Activated CD4-positive, alpha-beta T cell treated with anti-CD3 and anti-CD28 coated beads, Interleukin-2, amount 50 U/mL, for 1 hour (primary cell): ENCODE measurements at regions not wholly inside any gene's neighbourhood (a gene's known extent, or its start where the extent isn't known, plus 50 kb on each side); places are given as distances from the start of the nearest gene placed in this dataset.

ENCODE experiments used
- DNase-seq: peaks from one replicate; pipeline ENCODE4 v3.0.0-alpha.2; 2020

DNA sequence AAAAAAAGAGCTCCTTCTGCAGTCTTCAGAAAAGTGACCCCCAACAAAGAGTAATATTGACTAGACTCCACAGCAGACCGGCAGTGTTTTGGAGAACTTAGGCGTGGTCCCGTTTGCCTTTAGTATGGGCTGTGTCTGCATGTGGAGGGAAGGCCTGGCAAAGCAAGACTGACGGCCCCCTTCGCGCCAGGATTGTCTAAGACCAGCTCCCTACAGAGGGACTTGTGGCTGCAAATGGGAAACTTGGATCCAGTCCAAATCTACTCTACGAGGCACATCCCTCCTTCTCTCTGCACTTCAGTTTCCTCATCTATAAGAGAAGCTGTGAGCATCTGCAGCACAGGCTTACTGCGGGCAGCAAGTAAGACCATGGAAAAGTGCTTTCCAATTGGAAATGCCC is 350.0 kb downstream of the ZNF536 start:
- DNase-seq, result no peak

DNA sequence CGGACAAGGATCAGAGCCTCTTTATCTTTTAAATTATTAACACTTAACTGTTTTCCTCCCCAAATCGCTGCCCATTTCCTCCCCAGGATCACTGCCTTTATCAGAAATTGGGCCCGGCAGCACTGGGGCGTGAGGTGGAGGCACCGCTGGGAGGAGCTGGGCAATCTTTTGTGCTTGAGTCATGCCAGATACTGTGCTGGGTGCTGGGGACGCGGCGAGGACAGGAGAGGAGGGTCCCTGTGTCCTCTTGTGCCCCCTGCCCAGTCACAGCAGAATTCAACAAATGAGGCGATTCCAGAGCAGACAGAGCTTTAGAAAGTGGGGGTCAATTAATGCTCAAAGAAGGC is 347.8 kb downstream of the ZNF536 start:
- DNase-seq, result no peak

DNA sequence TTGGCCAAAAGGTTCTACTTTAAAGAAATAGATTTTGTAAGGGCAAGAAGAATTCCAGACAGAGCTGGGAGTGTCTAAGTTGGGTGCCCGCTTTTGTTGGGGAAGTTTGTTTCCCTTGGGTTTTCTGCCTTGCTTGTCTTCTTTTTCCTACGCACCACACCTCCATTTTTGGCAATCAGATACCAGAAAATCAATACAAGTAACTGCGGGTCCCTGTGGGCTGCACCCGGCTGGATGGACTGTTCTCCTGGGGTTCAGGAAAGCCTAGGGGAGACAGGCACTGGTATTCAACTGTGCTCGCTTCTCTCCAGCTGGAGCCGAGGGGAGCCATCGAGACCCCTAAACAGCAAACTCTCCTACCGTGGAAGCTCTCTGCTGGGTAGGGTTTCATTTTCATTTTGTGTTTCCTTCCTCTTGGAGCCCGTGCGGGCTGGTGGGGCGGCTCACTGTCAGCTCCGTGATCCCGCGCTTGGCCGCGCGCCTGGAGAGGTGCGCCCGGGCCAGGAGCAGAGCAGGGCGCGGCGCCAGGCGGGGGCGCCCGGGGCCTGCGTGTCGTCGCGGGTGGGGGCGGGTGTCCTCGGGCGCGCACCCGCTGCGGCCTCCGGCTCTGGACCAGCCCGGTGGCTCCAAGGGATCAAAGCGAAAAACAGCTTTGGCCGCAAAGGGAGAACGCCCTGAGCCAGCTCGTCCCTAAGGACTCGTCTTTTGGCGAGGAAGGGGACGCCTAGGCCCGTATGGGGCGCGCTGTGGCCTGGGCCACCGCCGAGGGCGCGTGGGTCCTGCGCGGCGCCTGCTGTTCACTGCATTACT is 347.2 kb downstream of the ZNF536 start:
- no peak for DNase-seq

DNA sequence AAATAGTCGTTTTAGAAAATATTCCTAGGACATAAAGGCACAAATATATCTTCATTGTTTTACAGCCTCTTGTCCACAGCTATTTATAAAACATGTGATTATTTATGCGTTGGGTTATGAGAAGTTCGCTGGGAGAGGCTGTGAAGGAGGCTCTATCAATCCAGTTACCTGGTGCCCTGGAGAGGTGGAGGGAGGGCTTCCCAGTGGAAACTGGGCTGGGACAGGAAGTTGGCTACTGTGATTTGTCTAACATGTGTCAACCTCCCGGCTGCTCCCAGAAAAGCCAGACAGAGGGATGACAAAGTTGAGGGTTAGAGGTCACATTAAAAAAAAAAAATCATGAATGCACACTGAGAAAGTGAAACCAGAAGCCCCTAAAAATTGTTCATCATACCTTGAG is 346.5 kb downstream of the ZNF536 start:
- no peak for DNase-seq

DNA sequence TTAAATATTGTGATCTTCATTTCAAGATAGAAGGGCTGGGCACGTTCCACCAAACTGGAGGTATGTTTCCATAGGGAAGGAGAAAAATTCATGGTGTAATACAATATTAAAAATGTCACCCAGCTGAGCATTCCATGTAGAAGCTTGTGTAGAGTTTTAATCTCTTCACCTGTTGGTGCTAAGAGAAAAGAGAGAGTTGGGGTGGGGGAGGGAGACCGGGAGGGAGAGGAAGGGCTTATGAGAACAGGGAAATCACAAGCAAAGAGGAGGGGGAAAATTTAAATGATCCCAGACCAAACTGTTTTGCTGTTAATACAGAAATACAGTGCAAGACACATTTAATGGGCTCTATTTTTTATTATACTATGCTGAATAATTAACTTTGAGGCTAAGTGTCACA is 345.8 kb downstream of the ZNF536 start:
- no peak for DNase-seq

DNA sequence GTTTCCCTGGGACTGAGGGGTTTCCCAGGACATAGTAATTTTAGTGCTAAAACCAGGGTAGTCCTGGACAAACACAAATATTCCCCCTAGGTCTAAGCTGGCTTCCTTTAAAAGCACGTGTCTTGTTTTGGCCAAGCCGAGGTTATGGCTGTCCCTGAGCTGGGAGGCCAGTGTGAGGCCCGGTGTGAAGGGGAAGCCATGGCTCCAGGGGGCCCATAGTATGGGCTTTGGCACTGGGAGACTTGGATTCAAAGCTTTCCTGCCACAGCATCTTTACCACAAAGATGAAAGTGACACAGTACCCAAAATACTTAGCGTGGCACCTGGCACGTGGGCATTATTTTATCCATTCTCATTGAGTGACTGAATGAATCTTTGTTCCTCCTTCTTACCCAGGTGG is 345.2 kb downstream of the ZNF536 start:
- no peak for DNase-seq

DNA sequence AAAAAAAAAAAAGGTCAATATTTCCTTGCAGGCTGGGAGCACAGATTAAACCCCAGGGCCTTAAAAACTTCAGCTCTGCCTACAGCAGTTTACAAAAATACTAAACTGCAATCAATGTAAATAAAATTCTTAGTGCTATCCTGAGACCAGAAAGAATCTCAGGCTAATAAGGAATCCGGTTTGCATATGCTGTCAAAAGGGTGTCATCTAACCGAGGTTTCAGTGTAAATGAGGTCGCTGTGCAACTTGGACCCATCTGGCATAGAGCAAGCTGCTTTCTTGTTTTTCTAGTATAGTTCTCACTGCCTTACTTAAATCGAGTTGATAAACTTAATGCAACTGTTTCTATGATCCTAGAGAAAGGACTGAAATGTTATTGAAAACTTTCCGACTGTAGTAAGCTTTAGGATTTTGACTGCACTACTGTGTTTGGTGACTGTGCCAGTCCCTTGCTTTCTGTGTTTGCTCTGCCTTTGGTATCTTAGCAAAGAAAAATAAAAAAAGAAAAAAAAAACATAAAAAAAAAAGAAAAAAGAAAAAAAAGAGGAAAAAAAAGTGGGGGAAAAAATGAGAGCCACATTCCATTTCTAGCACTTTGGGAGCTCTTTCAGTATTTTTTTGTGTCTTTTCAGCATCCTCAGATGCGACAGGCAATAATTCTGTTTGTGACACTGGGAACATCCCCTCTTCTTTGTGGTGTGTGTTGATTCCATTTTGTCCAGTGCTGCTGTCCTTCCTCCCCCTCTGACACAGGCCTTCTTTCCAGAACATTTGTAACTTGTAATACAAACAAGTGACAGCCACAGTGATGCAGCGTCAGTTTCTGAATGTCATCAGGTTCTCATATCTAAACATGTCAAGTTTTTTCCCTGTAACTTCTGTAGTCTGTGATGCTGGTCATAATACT is 340.5 kb downstream of the ZNF536 start:
- no peak for DNase-seq

DNA sequence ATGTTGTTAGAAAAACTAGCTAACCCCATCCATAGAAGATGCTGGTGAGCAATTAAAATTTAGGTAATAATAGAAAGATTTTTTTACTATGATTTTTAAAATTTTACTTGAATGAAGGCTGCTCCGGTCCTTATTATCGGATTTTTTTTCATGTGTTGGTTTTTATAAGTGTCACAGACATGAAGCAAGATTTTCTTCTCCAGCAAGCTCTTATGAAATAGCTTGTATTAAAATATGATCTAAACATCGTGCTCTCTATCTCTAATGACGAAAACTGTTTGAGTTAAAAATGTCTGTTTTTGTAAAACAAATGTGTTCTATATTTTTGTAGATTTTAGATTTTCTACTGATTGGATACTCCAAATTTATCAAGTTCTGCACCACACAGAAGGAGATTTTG is 339.6 kb downstream of the ZNF536 start:
- DNase-seq, result no peak

DNA sequence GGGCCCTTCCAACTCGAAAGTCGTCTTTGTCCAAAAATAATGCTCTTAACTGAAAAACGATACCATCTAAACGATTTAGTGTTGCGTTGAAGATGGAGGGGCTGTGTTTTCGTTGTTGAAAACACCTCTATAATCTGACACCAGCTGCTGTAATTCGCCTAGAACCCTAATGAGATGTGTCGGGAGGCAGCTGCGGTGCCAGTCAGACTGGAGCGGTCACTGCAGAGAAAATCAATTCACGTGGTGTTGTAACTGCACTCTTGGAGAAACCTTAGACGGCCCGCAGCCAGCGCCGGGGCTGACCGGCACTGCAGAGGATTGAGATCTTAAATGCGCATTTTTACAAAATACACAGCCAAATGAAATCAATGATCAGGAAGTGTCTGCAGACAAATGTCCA is 339.1 kb downstream of the ZNF536 start:
- no peak for DNase-seq

DNA sequence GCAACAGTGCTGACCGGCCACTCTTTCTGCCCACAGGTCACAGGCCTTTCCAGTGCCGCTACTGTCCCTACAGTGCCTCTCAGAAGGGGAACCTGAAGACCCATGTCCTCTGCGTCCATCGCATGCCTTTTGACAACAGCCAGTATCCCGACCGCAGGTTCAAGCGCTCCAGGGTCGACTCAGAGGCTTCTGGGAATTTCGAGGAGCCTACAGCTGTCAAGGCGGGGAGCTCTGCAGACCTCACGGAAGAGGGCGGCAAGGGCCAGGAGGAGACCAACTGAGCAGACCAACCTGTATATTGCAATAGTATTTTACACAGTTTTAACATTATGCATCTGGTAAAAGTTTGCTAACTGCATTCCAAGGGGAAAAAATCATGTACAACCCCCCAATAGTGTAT is 338.5 kb downstream of the ZNF536 start:
- DNase-seq, result no peak

DNA sequence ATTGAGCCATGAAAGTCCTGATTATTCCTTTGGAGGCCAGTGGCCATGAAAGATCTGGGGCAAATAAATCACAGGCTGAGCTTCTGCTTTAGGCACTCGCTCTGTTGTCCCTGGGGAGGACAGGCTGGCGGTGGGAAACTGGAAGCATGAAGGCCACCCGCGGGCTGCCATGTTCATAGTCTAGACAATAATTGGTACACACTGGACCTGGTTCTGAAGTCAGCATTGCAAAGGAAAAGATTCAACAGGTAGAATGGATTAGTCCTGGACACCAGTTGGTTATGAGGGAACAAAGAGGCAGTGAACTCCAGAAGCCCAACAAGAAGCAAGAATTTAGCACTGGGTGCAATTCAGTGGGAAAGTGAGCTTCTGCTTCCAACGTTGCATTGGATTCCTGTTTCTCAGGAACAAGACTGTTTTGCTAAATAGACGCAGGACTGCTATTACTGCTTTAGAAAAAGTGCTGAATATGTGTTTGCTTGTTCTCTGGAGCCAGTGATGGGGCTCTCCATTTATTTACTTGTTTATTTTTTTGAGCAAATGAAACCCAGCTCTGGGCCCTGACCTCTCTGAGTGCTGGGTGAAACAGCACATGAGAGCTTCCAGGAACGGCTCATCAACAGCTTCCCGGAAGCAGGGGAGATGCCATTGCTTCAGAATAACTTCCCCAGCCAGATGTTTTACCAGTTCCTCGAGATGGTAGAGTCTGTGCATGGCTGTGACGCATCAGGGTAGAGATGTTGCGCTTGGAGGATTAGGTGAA is 336.4 kb downstream of the ZNF536 start:
- DNase-seq, result no peak

DNA sequence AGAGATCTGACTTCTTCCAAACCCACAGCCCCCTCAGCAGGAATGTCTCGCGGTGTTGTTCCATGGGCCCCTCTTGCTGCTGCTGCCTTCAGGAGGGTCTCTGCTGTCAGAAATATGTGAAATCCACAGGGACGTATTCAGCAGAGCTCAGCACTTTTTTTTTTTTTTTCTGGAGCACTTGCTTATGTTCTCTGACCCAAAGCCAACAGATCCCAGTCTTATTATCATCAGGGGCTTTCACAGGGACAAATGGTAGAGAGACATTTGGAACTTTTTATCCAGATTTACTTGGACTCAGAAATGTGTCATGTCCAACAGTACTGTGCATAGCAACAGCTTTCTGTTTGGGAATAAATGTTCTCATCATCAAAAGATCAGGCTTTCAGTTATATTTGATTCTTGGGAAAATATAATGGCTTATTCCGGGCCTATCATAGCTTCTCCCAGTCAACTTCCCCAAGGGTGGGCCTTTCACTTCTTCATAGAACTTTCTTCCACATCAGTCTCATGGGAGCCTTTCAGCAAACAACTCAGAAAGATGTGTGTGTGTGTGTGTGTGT is 332.7 kb downstream of the ZNF536 start:
- no peak for DNase-seq

DNA sequence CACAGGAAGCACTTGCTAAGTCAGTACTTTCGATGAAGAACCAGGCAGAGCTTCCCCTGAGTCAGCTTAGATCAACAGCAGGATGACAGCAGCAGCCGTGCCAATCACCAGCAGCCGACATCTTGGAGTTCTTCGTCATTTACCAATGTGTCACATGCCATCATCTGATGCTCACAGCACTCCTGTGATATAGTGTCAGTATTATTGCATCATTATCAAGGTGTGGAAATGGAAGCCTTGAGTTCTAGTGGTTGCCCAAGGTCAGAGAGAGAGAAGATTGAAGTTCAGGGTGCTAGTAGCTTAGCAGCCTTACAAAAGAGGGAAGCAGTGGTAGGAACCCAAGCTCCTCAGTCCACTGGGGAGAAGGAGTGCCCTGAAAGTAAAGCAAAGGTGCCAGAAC is 331.5 kb downstream of the ZNF536 start:
- DNase-seq, result no peak

DNA sequence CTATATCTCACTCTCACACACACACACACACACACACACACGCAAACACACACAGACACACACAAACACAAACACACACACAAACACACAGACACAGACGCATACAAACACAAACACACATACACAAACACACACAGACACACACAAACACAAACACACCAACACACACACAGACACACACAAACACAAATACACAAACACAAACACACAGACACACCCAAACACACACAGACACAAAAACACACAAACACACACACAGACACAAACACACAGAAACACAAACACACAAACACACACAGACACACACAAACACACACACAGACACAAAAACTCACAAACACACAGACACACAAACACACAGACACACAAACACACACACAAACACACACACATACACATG is 329.0 kb downstream of the ZNF536 start:
- no peak for DNase-seq

DNA sequence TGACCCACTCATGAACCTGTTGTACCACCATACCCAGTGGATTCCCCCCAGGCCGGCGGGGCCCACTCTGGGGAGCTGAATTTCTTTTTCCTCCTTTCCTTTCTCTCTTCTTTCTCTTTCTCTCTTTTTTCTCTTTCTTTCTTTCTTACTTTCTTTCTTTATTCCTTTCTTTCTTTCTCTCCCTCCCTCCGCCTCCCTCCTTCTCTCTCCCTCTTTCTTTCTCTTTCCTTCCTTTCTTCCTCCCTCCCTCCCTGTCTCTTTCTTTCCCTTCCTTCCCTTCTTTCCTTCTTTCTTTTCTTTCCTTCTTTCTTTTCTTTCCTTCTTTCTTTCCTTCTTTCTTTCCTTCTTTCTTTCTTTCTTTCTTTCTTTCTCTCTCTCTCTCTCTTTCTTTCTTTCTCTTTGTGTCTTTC is 327.7 kb downstream of the ZNF536 start:
- no peak for DNase-seq

DNA sequence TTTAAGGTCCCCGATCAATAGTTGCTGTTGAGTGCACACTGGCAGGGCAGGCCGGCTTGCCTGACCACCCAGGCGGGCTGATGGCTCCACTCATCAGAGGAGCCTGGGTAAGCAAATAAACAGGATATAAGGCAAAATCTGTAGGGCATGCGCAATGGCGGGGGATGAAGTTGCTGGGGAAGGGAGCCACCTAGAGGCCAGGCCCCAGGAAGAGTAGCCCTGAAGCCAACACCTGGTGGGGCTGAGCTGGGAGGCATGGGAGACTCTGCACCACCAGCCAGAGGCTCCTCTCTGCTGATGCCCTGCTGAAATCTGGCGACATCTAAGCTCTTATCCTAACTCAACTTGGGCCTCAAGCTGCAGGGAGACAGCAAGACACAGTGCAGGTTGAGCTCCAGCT is 324.3 kb downstream of the ZNF536 start:
- no peak for DNase-seq

DNA sequence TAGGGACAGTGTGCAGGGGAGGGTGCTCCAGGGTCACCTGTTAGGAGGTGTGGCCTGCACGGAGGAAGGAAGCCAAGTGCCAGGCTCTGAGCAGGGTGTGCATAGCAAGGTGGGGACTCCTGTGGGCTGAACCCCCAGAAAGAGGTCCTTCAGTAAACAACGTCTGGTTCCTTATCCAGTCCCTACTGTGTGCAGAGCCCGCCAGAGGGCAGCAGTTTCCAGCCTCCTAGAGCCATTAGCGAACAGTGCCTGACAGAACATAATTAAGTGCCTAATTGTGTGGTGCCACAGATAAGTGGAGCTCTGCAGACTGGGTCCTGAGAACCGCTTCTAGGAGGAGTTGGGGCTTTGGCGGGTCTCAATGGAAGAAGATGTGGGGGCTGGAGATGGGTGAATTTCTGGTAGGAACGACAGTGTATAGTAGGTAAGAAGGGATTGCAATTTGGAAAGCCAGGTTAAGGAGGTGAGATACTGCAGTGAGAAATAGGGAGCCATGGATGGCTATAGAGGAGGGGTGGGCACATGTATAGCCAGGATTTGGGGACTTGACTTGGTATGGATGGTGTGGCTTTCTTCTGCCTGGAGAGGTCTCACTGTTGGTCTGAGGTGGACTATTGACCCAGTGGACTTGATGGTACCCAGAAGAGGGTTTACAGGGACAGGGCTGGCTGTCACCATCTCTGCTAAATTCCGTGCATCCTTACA is 323.1 kb downstream of the ZNF536 start:
- no peak for DNase-seq

DNA sequence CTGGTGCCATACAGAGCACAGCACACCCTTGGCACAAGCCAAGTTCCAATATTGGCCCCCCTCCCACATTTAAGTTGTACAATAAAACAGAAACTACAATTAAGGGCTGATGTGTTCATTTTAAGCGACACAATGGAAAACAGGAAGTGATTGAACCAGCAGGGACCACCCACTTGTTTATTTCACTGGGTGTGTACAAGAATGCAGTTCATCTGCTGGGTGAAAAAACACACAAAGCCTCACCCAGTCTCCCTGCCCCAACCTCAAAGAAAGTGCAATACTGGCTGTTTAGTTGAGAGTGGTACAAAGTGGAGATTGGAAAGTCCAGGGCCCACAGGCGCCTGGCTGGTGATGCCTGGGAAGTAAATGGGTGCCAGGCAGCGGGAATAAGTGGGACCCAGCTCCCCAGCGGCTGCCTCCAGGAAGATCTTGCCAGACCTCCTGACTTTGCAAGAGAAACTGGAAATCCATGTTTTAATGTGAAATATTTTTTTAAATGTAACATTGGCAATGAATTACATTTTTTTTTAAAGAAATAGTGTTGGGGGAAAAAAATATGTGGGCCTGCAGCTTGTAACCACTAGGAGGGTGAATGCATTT is 322.1 kb downstream of the ZNF536 start:
- DNase-seq, result no peak

DNA sequence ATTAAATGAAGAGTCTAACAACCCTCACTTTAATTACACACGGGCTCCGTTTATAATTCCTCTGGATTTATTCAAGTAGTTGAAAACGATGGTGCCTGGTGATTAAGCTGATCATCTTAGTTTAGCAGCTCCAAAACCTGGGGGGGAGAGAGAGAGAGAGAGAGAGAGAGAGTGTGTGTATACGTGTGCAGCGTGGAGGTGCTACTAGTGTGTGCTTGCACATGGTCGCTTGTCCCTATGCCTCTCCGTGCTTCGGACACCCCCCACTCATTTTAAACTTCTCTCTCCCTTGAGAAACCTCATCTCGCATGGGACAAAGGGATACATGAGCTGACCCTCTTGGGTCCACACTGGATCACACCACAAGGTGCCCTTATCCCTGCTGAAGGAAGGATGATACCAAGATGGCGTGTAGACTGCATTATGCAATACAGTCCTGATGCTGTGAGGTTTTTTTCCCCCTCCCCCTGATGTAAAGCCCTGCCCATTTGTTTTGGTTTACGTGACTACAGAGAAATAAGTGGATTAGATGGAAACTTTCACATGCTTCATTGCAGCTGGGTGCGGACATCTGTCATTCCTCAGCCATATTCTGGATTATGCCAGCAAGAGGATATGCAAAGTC is 320.8 kb downstream of the ZNF536 start:
- DNase-seq, result no peak

DNA sequence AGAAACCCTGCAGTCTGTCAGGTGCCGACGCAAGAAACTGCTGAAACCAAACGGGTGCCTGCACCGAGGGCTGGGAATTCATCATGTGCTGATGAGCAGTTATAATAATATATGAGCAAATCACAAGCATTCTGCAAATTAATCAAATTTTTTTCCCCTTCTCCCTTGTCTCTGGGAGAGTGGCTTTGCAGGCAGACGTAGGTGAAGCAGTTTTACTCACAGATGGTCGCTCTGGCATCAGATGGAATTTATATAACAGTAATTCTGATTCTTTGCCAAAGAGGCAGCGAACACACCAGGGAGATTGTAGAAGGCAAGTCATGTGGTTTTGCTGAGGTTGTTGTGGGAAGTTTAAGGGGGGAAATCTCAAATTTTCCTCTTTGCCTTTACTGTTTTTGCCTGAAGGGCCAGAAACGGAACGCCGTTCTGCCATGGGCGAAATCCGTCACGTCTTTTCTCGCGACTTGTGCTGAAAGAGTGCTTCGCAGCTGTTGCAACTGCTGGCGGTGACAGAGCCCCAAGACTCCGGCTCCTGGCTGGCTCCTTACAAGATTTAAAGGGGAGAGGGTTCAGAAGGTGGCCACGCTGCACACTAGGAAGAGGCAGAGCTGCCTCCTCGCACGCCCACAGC is 320.1 kb downstream of the ZNF536 start:
- DNase-seq, result no peak

DNA sequence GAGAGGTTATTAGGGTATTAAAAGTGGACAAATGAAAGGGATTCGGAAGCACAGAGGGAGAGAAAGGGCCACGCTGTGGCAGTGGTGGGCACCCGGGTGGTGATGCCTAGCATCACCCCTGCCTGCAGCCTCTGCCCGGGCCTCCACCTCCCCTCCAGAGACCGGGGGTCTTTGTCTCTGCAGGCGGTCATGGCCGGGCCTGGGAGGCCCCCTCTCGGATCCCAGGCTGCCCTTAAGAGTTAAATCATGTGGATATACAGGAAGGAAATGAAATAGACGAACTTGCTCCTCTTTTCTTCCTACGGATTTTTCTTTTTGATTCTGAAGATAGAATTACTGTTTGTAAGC is 319.6 kb downstream of the ZNF536 start:
- DNase-seq, result no peak
